Activated CD8-positive, alpha-beta T cell treated with anti-CD3 and anti-CD28 coated beads for 36 hours (primary cell): ENCODE measurements at regions not wholly inside any gene's neighbourhood (a gene's known extent, or its start where the extent isn't known, plus 50 kb on each side); places are given as distances from the start of the nearest gene placed in this dataset.
"Not testable (repeated sequence)": the region's sequence is repeated elsewhere in the genome, so short reads cannot be mapped to it uniquely, and the experiment has no call there.

Experiments used
- ATAC-seq: fragments of 200-7000 bp; cut with Tn5 transposase; one replicate; pipeline ENCODE4 v1.10.0; 2021; ENCODE audit warnings: mild to moderate bottlenecking, moderate library complexity
- CTCF ChIA-PET: fragments of 350-600 bp; sonication (Branson Sonifier 250); formaldehyde crosslinking; loops from one replicate; lab custom pipeline; 2021; ENCODE audit warnings: antibody characterized with exemption; lab: Charles Lee
- POLR2A ChIA-PET: fragments of 350-600 bp; sonication (Branson Sonifier 250); formaldehyde crosslinking; loops from one replicate; lab custom pipeline; 2021; ENCODE audit warnings: antibody characterized with exemption; lab: Charles Lee
- DNase-seq: peaks from one replicate; pipeline ENCODE4 v3.0.0-alpha.2; 2020
- H3K27ac Mint-ChIP-seq: one replicate; pipeline ENCODE4 v1.8.0; 2021; ENCODE audit warnings: mild to moderate bottlenecking, mixed read lengths
- H3K27me3 Mint-ChIP-seq: one replicate; pipeline ENCODE4 v1.8.0; 2021; ENCODE audit warnings: mixed read lengths
- H3K36me3 Mint-ChIP-seq: one replicate; pipeline ENCODE4 v1.8.0; 2021; ENCODE audit warnings: low read depth, mixed read lengths
- H3K4me1 Mint-ChIP-seq: one replicate; pipeline ENCODE4 v1.8.0; 2021; ENCODE audit warnings: low read depth, mixed read lengths
- H3K4me3 Mint-ChIP-seq: one replicate; pipeline ENCODE4 v1.8.0; 2021; ENCODE audit warnings: mild to moderate bottlenecking, moderate library complexity, mixed read lengths
- H3K9me3 Mint-ChIP-seq: one replicate; pipeline ENCODE4 v1.8.0; 2021; ENCODE audit warnings: mixed read lengths
- intact Hi-C: fragments of 100-400 bp; cut with micrococcal nuclease; formaldehyde crosslinking; loops from one replicate; pipeline ENCODE4 v1.10.0; 2022
- TF ChIP-seq, protein P1 (sequence below): fragments of 200-600 bp; IDR thresholded peaks from one replicate; pipeline ENCODE4 v1.8.0; 2022; ENCODE audit warnings: antibody characterized with exemption, mild to moderate bottlenecking

DNA sequence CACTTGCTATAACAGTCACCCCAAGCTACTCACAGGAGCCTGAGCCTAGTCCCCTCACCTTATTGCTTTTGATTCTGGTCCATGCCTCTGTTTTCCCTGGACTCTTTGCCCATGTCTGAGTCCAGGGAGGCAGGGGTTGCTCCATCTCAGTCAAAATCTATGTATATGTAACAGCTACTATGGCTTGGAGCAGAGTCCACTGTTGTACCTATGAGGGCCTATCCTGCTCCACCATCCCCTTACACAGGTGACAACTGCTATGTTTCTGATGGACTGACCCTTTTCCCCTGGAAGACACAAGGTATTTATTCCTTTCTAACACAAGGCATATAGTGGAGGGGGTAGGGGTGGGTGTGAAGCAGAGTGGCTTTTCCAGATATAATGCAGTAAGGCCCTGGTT is 119.6 kb downstream of the VPREB1 start:
- H3K36me3 Mint-ChIP-seq, result no peaks in the 10 kb centered on the region
- intact Hi-C loops, result no loop called here

DNA sequence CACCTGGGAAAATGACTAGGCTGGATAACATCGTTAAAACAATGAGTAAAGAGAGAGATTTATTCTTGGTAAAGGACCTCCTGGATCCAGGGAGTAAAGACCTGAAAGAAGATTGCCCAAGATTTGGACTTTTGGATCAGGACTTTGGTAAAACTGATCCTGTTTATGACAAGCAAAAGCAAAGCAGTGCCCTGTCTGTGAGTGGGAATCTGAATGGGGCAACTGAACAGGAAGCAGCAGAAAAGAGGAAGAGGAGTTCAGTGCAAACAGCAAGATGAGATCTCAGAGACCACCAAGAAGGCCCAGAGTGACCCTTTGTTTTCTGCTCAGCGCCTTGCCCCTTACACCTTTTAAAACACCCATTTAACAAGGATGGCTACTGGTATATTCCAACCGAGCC is 122.0 kb downstream of the VPREB1 start:
- Mint-ChIP-seq H3K27me3 (peaks cover 28% of the 10 kb centered on the region), H3K4me3 (no peak overlapping the region), H3K27ac (no peak overlapping the region), H3K36me3 (no peaks in the 10 kb centered on the region), H3K4me1 (no peaks in the 10 kb centered on the region), H3K9me3 (no peaks in the 10 kb centered on the region)
- POLR2A ChIA-PET, result no interaction called here
- ATAC-seq, result no peak
- intact Hi-C loops, result no loop called here
- CTCF ChIA-PET, result interaction anchor here (1.0 kb wide), 1 partner anchor 45 kb away, joined by 4 read pairs; no protein-coding TSS in a partner anchor
- no peak for DNase-seq
- TF ChIP-seq, protein P1, sequence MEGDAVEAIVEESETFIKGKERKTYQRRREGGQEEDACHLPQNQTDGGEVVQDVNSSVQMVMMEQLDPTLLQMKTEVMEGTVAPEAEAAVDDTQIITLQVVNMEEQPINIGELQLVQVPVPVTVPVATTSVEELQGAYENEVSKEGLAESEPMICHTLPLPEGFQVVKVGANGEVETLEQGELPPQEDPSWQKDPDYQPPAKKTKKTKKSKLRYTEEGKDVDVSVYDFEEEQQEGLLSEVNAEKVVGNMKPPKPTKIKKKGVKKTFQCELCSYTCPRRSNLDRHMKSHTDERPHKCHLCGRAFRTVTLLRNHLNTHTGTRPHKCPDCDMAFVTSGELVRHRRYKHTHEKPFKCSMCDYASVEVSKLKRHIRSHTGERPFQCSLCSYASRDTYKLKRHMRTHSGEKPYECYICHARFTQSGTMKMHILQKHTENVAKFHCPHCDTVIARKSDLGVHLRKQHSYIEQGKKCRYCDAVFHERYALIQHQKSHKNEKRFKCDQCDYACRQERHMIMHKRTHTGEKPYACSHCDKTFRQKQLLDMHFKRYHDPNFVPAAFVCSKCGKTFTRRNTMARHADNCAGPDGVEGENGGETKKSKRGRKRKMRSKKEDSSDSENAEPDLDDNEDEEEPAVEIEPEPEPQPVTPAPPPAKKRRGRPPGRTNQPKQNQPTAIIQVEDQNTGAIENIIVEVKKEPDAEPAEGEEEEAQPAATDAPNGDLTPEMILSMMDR, result no peak

More for the DNA sequence above, 119.6 kb downstream of the VPREB1 start:
- DNase-seq (no peak), ATAC-seq (no peak)
- POLR2A ChIA-PET, result interaction anchor here (0.6 kb wide), 1 partner anchor 42 kb away, joined by 3 read pairs; no protein-coding TSS in a partner anchor
- TF ChIP-seq, protein P1, result no peak
- H3K4me3 Mint-ChIP-seq, result no peak overlapping the region
- no peak overlapping the region for H3K27ac Mint-ChIP-seq
- peaks cover 25% of the 10 kb centered on the region for H3K27me3 Mint-ChIP-seq
- H3K9me3 Mint-ChIP-seq, result no peaks in the 10 kb centered on the region
- CTCF ChIA-PET, result no interaction called here
- no peaks in the 10 kb centered on the region for H3K4me1 Mint-ChIP-seq

GRCh38 chr22:22368516-22368915 is 123.9 kb downstream of the VPREB1 start:
- Mint-ChIP-seq H3K27me3 (peaks cover 30% of the 10 kb centered on the region), H3K27ac (no peak overlapping the region), H3K4me3 (no peak overlapping the region), H3K4me1 (no peaks in the 10 kb centered on the region), H3K9me3 (no peaks in the 10 kb centered on the region), H3K36me3 (no peaks in the 10 kb centered on the region)
- no peak for ATAC-seq
- DNase-seq, result no peak
- POLR2A ChIA-PET, result no interaction called here
- intact Hi-C loops, result no loop called here
- TF ChIP-seq, protein P1, result no peak
- CTCF ChIA-PET, result interaction anchor here (1.0 to 1.2 kb wide), 2 partner anchors 47 to 54 kb away, joined by 3 to 4 read pairs; no protein-coding TSS in a partner anchor

- POLR2A ChIA-PET, H3K9me3 Mint-ChIP-seq, H3K36me3 Mint-ChIP-seq, intact Hi-C loops, H3K27ac Mint-ChIP-seq, DNase-seq, H3K4me1 Mint-ChIP-seq, H3K4me3 Mint-ChIP-seq: not testable (repeated sequence)
- peaks cover 32% of the 10 kb centered on the region for H3K27me3 Mint-ChIP-seq
- CTCF ChIA-PET, result interaction anchor here (1.0 to 1.6 kb wide), 3 partner anchors 48 to 54 kb away, joined by 3 to 4 read pairs (median 3); no protein-coding TSS in a partner anchor
- ATAC-seq, result peak; percentile 10
Measured at GRCh38 chr22:22369219-22369963, 124.8 kb downstream of the VPREB1 start.

DNA sequence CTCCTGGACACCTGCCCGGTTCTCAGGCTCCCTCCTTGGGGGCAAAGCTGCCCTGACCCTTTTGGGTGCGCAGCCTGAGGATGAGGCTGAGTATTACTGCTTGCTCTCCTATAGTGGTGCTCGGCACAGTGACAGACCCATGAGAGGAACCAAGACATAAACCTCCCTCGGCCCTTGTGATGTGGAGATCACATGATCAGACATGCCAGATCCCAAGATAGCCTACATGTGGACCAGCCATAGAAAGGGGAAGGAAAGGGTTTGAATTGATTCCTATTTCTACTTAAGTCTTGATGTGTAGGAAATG is 125.3 kb downstream of the VPREB1 start:
- ChIA-PET CTCF (interaction anchor here (1.6 kb wide), 1 partner anchor 48 kb away, joined by 3 read pairs; no protein-coding TSS in a partner anchor), POLR2A (no interaction called here)
- intact Hi-C loops, result no loop called here
- TF ChIP-seq, protein P1, result no peak
- ATAC-seq (no peak), DNase-seq (no peak)
- no peak overlapping the region for H3K4me3 Mint-ChIP-seq
- no peak overlapping the region for H3K27ac Mint-ChIP-seq
- H3K9me3 Mint-ChIP-seq, result no peaks in the 10 kb centered on the region
- peaks cover 30% of the 10 kb centered on the region for H3K27me3 Mint-ChIP-seq
- H3K36me3 Mint-ChIP-seq, result no peaks in the 10 kb centered on the region
- no peaks in the 10 kb centered on the region for H3K4me1 Mint-ChIP-seq
